ENCODE measurements at regions not wholly inside any gene's neighbourhood (a gene's known extent, or its start where the extent isn't known, plus 50 kb on each side); places are given as distances from the start of the nearest gene placed in this dataset.
"Not testable (repeated sequence)": the region's sequence is repeated elsewhere in the genome, so short reads cannot be mapped to it uniquely, and the experiment has no call there.

DNA sequence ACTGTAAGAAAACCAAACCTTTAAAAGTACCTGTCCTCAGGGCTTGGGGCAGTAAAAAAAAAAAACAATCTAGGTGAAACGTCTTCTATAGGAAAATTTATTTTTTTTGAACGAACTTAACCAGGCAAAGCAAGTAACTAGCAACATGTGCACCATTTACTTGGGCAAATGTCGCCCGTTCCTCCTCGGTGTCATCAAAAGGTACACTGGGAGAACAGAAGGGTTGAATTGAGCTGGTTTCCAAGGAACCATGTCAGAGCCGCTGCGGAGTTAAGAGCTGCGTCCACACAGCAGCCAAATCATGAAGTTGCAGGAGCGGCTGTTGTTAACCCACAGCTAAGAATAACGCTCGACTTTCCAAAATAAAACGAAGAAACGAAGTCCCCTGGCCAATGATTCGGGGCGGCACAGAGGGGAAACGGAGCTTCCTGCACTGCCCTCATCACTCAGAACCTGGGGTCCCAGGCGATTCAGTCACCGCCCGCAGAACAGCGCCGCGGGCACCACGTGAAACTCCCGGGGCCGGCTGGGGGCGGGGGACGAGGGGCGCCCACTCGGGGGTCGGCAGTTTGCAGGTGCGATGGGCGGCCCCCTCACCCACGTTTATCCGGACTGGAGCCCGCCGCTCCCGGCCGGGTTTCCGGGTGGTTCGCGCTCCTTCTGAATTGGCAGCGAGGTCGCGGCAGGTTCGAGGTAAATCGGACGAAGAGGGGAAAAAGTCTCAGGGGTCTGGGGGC is 53.6 kb upstream of the PLGLB1 start:
- peak; percentile 53 to 65 (median 54) for DNase-seq
- ATAC-seq; intact Hi-C loops (cut with DNase I); H3K36me3 ChIP-seq; H3K27me3 ChIP-seq; H3K4me1 ChIP-seq; H3K9me3 ChIP-seq: not testable (repeated sequence)
- Histone ChIP-seq H3K27ac (peak overlapping the region; percentile 90 to 99 (median 96)), H3K4me3 (peak overlapping the region; percentile 62 to 66 (median 63))
- WGBS (ENCODE audit: insufficient coverage, low coverage, low lambda C conversion rate, missing lambda C conversion rate) = 0% methylated on average over 12 of the region's 47 CpGs

DNA sequence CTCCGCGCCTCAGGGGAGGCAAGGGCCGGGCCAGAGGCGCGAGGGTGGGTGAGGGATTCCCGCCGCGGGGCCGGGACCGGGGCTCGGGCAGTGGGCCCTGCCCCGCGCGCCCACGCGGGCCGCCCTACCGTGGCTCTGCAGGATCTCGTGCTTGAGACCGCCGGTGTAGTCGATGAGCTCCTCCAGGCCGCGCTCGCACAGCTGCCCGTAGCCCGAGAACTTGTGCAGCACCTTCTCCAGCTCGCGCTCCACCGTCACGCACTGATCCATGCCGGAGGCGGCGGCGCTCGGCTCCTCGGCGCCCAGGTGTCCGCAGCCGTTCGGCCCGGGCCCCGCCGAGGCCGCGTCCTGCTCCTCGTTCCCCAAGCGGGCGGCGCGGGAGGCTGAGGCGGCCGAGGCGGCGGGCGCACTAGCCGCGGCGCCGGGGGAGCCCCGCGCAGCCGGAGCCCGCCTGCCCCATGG is 54.2 kb upstream of the PLGLB1 start:
- DNase-seq (peak; percentile 50 to 68 (median 54)), ATAC-seq (peak in 1 of 4 donors; percentile 2)
- H3K9me3 ChIP-seq; H3K36me3 ChIP-seq; H3K4me1 ChIP-seq; intact Hi-C loops (cut with DNase I); H3K27me3 ChIP-seq: not testable (repeated sequence)
- H3K27ac ChIP-seq = peak overlapping the region; percentile 90 to 99 (median 96)
- peak overlapping the region; percentile 62 to 66 (median 63) for H3K4me3 ChIP-seq
- WGBS (ENCODE audit: insufficient coverage, low coverage, low lambda C conversion rate, missing lambda C conversion rate) = no CpG with 5 or more reads among the region's 64 CpGs

DNA sequence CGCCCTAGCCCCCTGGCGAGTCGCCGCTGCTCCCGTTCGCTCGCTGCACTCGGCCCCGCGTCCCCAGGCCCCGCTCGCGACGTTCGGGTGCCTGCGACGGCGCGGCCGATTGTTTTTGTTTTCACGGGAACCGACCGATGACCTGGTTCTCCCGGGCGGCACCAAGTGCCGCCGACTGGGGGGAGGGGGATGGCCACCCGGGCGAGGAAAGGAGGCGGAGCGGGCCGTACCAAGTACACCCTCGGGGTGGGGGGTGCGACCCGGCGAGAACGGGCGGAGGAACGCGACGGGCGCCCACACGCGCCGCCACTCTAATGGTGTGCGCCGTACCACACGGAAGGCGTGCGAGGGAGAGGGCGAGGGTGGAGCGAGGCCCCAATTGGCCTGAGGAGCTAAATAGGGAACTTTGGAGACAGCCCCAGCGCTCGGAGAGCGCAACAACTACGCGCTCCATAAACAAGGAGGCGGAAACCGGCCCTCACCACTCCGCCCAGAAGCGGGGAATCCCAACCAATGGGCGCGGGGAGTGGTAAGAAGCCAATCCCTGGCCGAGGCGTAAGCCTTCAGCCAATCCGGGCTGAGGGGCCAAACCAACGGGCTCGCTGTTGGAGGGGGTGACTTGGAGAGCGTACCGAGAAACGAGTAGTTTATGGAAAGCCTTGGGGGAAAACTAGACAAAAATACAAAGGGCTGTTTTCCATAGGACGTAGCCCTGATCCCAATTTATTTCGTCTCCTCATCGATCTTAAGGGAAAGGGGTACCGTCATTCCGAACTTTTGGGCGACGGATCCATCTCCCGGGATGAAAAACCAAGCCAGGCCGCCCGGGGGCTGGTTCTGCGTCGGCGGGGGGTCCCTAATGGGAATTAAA is 54.8 kb upstream of the PLGLB1 start:
- Histone ChIP-seq H3K27ac (peak overlapping the region; percentile 90 to 99 (median 96)), H3K4me3 (peak overlapping the region; percentile 62 to 66 (median 63))
- H3K27me3 ChIP-seq; H3K36me3 ChIP-seq; H3K4me1 ChIP-seq; intact Hi-C loops (cut with DNase I); H3K9me3 ChIP-seq: not testable (repeated sequence)
- peak; percentile 94 to 96 (median 96) for DNase-seq
- peak; percentile 82 for TF ChIP-seq POLR2A (IDR thresholded peaks at IDR 0.05)
- peak; percentile 85 to 94 (median 88) for ATAC-seq
- 0% methylated on average over 8 of the region's 84 CpGs for WGBS (ENCODE audit: insufficient coverage, low coverage, low lambda C conversion rate, missing lambda C conversion rate)

DNA sequence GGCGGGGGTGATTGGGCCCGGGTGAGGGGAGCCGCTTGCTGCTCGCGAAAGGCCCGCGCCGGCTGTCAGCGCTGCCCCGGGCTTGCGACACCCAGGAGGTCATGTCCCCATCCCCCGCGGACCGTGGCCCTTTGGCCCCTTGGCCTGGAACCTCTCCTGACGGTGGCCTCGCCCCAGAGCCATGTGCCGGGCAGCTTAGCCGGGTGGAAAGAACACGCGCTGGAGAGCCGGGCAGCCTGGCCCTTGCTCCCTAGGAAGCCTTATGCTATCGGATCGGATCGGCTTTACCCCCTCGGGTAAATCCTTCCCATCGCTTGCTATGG is 55.4 kb upstream of the PLGLB1 start:
- H3K9me3 ChIP-seq; H3K27me3 ChIP-seq; DNase-seq; H3K36me3 ChIP-seq; intact Hi-C loops (cut with DNase I); H3K4me1 ChIP-seq: not testable (repeated sequence)
- ATAC-seq = peak; percentile 67 to 81 (median 73)
- Histone ChIP-seq H3K4me3 (peak overlapping the region; percentile 62 to 66 (median 63)), H3K27ac (peak overlapping the region; percentile 90 to 99 (median 96))
- WGBS (ENCODE audit: insufficient coverage, low coverage, low lambda C conversion rate, missing lambda C conversion rate) = no CpG with 5 or more reads among the region's 26 CpGs

DNA sequence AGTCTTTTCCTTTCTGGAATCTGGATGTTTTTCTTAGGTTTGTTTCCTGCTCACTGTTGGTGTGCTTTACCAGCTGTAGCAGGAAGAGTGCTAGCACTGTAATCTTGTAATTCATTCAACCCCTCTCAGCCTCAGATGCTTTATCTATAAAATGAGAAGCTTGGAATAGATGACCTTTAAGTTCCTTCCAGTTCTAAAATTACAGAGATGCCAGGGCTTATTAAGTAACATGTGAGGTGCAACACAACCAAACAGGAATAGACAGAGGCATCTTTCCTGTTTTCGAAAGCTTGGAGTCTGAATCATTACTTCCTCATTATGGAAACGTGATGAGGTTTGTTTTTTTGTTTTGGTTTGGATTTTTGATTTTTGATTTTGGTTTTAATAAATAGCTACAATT is 60.1 kb upstream of the PLGLB1 start:
- WGBS (ENCODE audit: insufficient coverage, low coverage, low lambda C conversion rate, missing lambda C conversion rate) = no CpG with 5 or more reads among the region's 2 CpGs
- DNase-seq; H3K4me3 ChIP-seq; ATAC-seq; H3K9me3 ChIP-seq; H3K27ac ChIP-seq; H3K36me3 ChIP-seq; H3K4me1 ChIP-seq; H3K27me3 ChIP-seq; intact Hi-C loops (cut with DNase I): not testable (repeated sequence)

DNA sequence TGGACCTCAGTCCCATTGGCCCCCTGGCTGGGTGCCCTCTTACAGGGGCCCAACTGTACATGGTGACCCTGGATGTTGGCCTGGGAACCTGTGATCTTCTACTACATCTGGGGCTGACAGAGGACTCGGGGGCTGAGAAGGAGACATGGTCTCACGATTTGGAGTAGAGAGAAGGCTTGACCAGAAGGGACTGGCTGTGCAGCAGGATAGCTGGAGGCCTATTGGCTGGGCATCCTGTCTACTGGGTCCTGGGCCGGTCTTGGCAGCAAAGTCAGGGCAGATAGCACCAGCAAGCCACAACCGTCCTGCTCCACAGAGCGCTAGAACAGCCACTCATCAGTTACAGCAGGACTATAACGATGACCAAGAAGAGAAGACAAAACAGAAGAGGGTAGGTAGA is 66.4 kb upstream of the PLGLB1 start:
- ATAC-seq = peak in 1 of 4 donors; percentile 36
- H3K36me3 ChIP-seq; H3K9me3 ChIP-seq; H3K27me3 ChIP-seq; H3K4me3 ChIP-seq; H3K27ac ChIP-seq; H3K4me1 ChIP-seq; intact Hi-C loops (cut with DNase I); DNase-seq: not testable (repeated sequence)
- 89% methylated on average over 4 of the region's 6 CpGs for WGBS (ENCODE audit: insufficient coverage, low coverage, low lambda C conversion rate, missing lambda C conversion rate)

DNA sequence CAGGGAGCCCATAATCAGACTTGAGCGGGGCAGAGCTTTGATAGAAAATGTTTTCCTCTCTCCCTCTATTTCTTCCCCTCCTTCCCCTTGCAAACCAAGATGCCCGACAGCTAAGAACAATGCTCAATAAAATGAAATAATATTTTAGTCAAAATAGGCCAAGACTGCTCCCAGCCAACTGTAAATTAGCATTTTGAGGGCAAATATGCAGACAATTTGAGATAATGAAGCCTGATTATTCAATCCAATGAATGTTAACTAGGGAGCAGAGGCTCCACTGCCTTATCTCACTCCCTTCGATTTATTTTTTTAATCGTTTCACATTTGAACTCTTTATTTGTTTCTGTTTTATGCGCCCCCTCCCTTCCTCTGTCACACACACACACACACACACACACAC is 67.8 kb upstream of the PLGLB1 start:
- H3K4me3 ChIP-seq; ATAC-seq; DNase-seq; H3K4me1 ChIP-seq; intact Hi-C loops (cut with DNase I); H3K27me3 ChIP-seq; H3K36me3 ChIP-seq; H3K27ac ChIP-seq; H3K9me3 ChIP-seq: not testable (repeated sequence)
- WGBS (ENCODE audit: insufficient coverage, low coverage, low lambda C conversion rate, missing lambda C conversion rate) = 52% methylated on average over 2 of the region's 5 CpGs

DNA sequence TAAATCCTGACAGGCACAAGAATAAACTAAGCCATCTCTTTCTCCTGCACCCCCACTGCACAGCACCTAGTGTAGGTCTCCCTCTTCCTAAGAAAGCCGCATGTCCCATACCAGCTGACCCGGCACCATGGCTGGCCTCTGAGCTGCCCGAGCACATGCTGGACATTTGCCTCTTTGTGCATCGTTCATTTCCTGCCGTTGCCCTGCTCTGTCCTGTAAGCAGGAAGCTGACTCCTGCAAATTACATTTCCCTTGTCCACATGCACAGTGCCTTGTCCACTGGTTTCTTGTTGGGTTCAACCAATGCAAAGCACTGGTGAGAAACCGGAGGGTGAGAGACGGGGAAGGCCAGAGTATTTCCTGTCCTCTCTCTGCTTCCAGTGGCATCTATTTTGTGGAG is 71.6 kb upstream of the PLGLB1 start:
- H3K9me3 ChIP-seq; H3K36me3 ChIP-seq; H3K4me1 ChIP-seq; DNase-seq; H3K4me3 ChIP-seq; intact Hi-C loops (cut with DNase I); H3K27ac ChIP-seq; H3K27me3 ChIP-seq: not testable (repeated sequence)
- WGBS (ENCODE audit: insufficient coverage, low coverage, low lambda C conversion rate, missing lambda C conversion rate) = no CpG with 5 or more reads among the region's 7 CpGs
- ATAC-seq = peak; percentile 56 to 82 (median 59)

DNA sequence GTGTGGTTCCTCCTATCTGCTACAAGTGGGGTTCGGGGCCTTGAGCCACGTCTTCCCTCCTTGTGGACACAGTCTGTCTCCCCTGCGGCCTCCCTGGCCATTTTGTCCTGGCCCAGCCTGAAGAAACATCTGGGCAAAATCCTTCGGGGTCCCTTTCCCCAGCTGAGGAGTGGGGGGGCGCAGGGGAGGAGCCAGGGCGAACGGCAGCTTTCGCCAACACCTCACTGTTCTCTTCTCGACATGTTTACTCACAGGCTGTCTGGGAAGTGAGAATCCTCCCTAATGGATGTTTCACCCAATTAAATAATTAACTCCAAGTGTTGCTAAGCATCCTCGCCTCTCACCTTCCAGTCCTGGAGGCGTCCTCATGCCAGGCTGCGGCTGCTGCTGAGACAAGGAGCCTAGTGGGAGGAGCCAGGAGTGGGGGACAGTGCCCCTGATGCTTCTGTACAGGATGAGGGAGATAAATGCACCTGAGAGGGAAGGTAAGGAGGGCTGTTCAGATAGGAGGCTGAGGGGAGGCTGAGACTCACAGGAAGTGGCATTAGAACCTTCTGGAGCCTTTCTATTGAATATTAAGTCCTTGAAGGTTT is 72.4 kb upstream of the PLGLB1 start:
- ATAC-seq = not testable (repeated sequence)

DNA sequence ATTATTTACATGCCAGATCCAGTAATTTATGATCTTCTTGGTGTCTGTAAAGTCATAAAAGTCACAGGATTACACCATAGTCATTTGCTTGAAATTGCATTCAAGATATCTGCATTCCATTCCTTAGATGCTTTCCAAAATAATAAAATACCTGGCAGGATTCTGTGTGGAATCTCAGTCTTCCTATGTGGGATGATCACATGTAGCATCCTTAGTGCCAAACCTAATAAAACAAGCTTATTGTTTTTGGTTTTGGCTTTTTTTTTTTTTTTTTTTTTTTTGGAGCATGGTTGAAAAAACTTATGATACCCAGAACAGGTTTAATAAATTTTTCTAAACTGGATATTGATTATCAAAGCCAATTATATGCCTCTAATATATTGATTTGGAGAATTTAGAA is 74.2 kb upstream of the PLGLB1 start:
- H3K27me3 ChIP-seq; DNase-seq; H3K4me3 ChIP-seq; H3K9me3 ChIP-seq; H3K36me3 ChIP-seq; ATAC-seq; intact Hi-C loops (cut with DNase I); H3K27ac ChIP-seq; H3K4me1 ChIP-seq: not testable (repeated sequence)

More for the DNA sequence above, 72.4 kb upstream of the PLGLB1 start:
- H3K27me3 ChIP-seq; DNase-seq; H3K36me3 ChIP-seq; H3K4me1 ChIP-seq; H3K9me3 ChIP-seq; H3K4me3 ChIP-seq; H3K27ac ChIP-seq; intact Hi-C loops (cut with DNase I): not testable (repeated sequence)
- WGBS (ENCODE audit: insufficient coverage, low coverage, low lambda C conversion rate, missing lambda C conversion rate) = 70% methylated on average over 6 of the region's 12 CpGs

All from right lobe of liver (tissue), 6 donors.